DMS 273 (cell line): ENCODE measurements at regions not wholly inside any gene's neighbourhood (a gene's known extent, or its start where the extent isn't known, plus 50 kb on each side); places are given as distances from the start of the nearest gene placed in this dataset.
"Not testable (repeated sequence)": the region's sequence is repeated elsewhere in the genome, so short reads cannot be mapped to it uniquely, and the experiment has no call there.

Experiments used
- DNase-seq: peaks from one replicate; lab custom pipeline; 2025; ENCODE audit not compliant: unreplicated experiment; lab: John Stamatoyannopoulos, UW

GRCh38 chrX:138874271-138874935, 162.9 kb upstream of the FGF13 start:
- no peak for DNase-seq

- not testable (repeated sequence) for DNase-seq
Measured at GRCh38 chrX:138873640-138874039, 162.1 kb upstream of the FGF13 start.

GRCh38 chrX:138872537-138872936, 161.0 kb upstream of the FGF13 start:
- DNase-seq: no peak

DNA sequence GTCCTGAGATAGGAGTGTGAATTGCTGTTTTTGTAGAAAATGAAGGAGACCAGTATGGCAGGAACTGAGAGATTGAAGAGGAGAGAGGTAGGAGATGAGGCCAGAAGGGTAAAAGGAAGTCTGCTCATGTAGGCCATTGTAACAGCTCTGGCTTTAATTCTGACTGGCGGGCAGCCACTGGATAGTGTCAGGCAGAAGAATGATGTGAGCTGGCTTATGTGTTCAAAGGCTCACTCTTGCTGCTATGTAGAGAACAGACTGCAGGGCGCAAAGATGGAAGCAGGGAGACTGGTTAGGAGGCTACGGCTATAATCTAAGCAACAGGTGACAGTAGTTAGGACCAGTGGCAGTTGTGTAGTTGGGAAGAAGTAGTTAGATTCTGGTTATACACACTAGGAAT, 160.2 kb upstream of the FGF13 start:
- DNase-seq: no peak

DNA sequence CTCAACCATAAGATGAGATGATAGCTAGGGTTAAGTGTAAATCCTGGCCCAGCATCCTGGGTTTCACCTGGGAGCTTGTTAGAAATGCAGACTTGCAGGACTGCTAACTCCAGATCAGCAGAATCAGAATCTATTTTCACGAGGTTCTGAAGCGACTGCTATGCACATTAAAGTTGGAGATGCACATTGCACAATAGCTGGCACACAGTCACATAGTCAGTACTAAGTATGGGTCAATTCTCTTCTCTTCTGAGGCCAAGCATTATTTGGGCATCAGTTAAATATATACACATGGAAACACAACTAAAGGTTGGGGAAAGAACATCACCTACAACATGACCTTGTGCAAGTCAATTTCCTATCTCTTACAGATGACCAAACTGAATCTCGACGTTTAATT, 155.1 kb upstream of the FGF13 start:
- DNase-seq: no peak

GRCh38 chrX:138865093-138865649, 153.7 kb upstream of the FGF13 start:
- no peak for DNase-seq

DNA sequence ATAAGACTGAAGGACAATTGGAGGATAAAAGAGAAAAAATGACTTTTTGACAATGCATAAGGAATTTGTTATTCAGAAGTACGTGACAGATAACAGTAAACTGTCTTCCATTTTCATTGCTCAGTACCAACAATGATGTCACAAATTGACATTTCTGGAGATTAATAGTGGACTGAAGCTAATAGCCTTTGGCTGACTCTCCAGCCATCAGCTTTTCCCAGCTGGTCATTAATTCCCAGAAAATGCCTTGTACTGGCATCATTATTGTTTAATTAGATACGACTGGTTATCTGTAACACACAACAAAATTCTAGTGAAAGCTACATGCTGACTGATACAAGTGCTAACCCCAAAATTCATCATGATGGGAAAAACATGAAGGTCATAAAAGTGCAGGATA, 147.9 kb upstream of the FGF13 start:
- no peak for DNase-seq

- no peak for DNase-seq
Measured at GRCh38 chrX:138858951-138859350, 147.4 kb upstream of the FGF13 start.

DNA sequence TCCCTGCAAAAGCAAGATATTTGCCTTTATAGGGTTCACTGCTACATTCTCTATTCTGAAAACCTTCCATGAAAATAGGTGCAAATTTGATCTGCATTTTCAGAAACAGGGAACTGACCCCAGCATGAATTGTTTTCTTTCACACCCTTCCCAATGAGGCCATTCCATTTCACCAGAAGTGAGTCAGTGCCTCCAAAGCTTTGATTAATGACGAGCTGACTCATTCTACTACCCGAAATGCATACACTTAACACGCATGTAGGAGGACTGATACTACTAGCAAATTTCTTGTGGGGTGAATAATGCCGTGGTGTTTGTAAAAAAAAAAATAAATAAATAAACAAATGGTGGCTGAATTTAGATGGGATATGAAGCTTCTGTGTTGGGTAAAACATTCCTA, 146.9 kb upstream of the FGF13 start:
- no peak for DNase-seq

DNA sequence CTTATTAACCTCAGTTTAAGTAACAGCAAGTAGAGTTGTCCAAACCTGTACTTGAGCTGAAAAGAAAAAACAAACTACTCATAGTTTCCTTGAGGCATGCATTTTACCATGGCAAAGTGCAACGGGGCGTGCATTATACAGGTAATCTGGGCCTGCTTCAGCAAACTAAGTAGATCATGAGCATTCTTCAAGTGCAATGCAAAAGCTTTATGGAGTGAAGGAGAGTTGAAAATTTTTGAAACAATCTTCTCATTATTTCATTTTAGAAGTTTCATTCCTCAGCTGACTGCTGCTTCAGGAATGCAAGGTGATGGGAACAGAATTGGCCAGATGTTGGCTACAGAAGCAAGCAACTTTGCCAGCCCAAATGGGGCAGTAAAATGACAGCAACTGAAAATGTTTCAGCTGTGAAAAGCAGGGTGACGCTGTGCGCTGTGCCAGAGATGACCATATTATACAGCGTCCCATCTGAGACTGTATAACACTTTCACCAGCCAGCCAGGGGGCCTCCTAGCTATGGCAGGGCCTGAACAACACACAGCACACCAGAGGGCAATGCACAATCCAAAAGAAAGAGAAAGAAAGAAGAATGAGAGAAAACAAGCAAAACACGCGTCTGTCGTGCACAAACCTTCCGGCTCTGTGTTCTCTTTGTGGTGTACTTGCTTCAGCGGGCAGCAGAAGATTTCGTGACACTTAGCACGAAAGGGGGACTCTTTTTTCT, 145.5 kb upstream of the FGF13 start:
- no peak for DNase-seq

GRCh38 chrX:138853936-138854335, 142.4 kb upstream of the FGF13 start:
- DNase-seq: no peak

DNA sequence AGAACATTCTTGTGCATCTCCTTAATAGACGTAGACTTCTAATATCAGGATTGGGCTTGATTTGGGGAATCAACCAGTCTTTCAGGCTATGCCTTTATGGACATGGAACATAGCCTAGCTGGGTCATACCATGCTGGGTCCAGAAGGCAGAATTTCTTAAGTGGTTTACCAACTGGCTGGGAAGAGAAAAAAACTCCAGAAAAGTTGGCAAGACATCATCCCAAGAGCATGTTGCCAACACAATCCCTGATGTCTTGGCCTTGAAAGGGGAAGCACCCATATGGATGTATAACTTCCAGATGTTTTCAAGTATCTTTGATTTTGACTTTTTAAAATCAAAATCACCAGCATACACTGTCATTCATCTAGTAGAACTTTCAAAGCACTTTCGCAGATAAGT, 138.0 kb upstream of the FGF13 start:
- DNase-seq: no peak

- DNase-seq: no peak
Measured at GRCh38 chrX:138847930-138848329, 136.4 kb upstream of the FGF13 start.

DNA sequence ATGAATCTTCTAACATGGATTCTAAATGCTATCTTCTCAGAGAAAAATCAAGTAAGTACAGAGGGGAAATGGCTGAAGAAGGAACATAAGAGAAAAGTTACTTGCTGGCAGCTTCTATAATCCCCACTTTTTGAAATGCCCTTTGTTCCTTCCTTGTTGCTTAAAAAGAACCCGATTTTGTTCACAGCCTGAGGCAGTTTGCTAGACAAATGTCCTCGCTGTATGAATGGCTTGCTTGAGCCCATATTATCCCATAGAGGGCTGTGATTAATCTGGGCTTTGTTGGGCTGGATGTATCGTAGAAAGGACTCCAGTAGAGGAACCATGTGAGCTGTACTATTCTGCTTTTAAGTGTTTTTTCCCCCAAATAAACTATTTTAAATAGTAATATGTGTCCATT, 134.3 kb upstream of the FGF13 start:
- no peak for DNase-seq

GRCh38 chrX:138807400-138807799, 95.9 kb upstream of the FGF13 start:
- not testable (repeated sequence) for DNase-seq

GRCh38 chrX:138794246-138794645, 82.7 kb upstream of the FGF13 start:
- no peak for DNase-seq

- DNase-seq: no peak
Measured at GRCh38 chrX:138791551-138791950, 80.0 kb upstream of the FGF13 start.

DNA sequence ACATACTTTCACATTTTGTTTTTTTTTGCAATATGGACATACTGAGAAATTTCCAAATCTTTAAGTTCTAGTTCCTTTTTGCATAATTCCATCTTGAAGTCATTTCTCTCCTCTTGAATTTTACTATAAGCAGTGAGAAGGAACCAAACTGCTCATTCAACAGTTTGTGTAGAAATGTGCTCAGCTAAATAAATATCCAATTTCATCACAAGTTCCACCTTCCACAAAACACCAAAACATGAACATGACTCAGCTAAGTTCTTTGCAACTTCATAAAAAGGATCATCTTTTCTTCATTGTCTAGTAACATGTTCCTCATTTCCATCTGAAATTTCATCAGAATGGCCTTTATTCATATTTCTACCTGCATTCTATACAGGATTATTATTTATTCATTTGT, 77.3 kb upstream of the FGF13 start:
- no peak for DNase-seq

DNA sequence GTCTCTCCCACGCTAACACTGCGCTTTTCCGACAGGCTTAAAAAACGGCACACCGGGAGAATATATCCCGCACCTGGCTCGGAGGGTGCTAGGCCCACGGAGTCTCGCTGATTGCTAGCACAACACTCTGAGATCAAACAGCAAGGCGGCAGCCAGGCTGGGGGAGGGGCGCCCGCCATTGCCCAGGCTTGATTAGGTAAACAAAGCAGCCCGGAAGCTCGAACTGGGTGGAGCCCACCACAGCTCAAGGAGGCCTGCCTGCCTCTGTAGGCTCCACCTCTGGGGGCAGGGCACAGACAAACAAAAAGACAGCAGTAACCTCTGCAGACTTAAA, 67.0 kb upstream of the FGF13 start:
- DNase-seq: not testable (repeated sequence)

GRCh38 chrX:138777908-138778575, 66.5 kb upstream of the FGF13 start:
- DNase-seq: not testable (repeated sequence)

- no peak for DNase-seq
Measured at GRCh38 chrX:138777230-138777629, 65.7 kb upstream of the FGF13 start.

GRCh38 chrX:138775517-138775916, 64.0 kb upstream of the FGF13 start:
- DNase-seq: peak; percentile 61
